Keratinocyte (primary cell): ENCODE measurements at regions not wholly inside any gene's neighbourhood (a gene's known extent, or its start where the extent isn't known, plus 50 kb on each side); places are given as distances from the start of the nearest gene placed in this dataset.

ENCODE experiments used
- DNase-seq: peaks from one replicate; pipeline ENCODE4 v3.0.0-alpha.2; 2011; ENCODE audit warnings: low read depth, missing footprints, low spot score
- FAIRE-seq: peaks from 2 replicates; lab custom pipeline; 2011; peaks lifted over from hg19 to GRCh38; lab: Jason Lieb, UNC
- H2AFZ ChIP-seq: 2 replicates; pipeline ENCODE4 v1.6.0; 2012; ENCODE audit warnings: low read length, control low read depth, inconsistent platforms; ENCODE audit not compliant: control insufficient read depth
- H3K27ac ChIP-seq: 2 replicates; pipeline ENCODE4 v1.5.1; 2011; ENCODE audit warnings: low read length; ENCODE audit not compliant: control insufficient read depth, insufficient read depth
- H3K27me3 ChIP-seq: 3 replicates; pipeline ENCODE4 v1.6.0; 2011; ENCODE audit warnings: low read length; ENCODE audit not compliant: control insufficient read depth, insufficient read depth; ENCODE audit errors: extremely low read depth
- H3K36me3 ChIP-seq, 2 experiments: 2 replicates in 1 of 2; 3 replicates in 1 of 2; pipeline ENCODE4 v1.5.1; 2011; ENCODE audit warnings: low read length in 2 of 2, mild to moderate bottlenecking in 1 of 2; ENCODE audit not compliant: control insufficient read depth in 2 of 2, insufficient read depth in 2 of 2; ENCODE audit errors: extremely low read depth in 1 of 2
- H3K4me1 ChIP-seq: 3 replicates; pipeline ENCODE4 v1.5.1; 2011; ENCODE audit warnings: low read length; ENCODE audit not compliant: control insufficient read depth, insufficient read depth; ENCODE audit errors: extremely low read depth
- H3K4me2 ChIP-seq: 3 replicates; pipeline ENCODE4 v1.6.0; 2011; ENCODE audit warnings: low read depth, low read length; ENCODE audit not compliant: control insufficient read depth, insufficient read depth; ENCODE audit errors: extremely low read depth
- H3K4me3 ChIP-seq, 3 experiments: fragments of 200-600 bp in 1 of 3; sonication (generic) in 1 of 3; 2 replicates in 2 of 3; 3 replicates in 1 of 3; pipeline ENCODE4 v1.5.1; 2011 to 2016; ENCODE audit warnings: low read length in 3 of 3, mild to moderate bottlenecking in 3 of 3, control low read depth in 2 of 3, inconsistent platforms in 1 of 3, low read depth in 1 of 3, mixed read lengths in 1 of 3, mixed run types in 1 of 3, moderate library complexity in 1 of 3; ENCODE audit not compliant: control insufficient read depth in 2 of 3, insufficient read depth in 2 of 3; ENCODE audit errors: extremely low read depth in 1 of 3
- H3K79me2 ChIP-seq: 2 replicates; pipeline ENCODE4 v1.6.0; 2012; ENCODE audit warnings: low read length; ENCODE audit not compliant: control insufficient read depth, insufficient read depth
- H3K9ac ChIP-seq: 3 replicates; pipeline ENCODE4 v1.6.0; 2011; ENCODE audit warnings: low read length; ENCODE audit not compliant: control insufficient read depth, insufficient read depth; ENCODE audit errors: extremely low read depth
- H3K9me1 ChIP-seq: 3 replicates; pipeline ENCODE4 v1.6.0; 2011; ENCODE audit warnings: low read length; ENCODE audit not compliant: control insufficient read depth, insufficient read depth; ENCODE audit errors: extremely low read depth
- H3K9me3 ChIP-seq: 2 replicates; pipeline ENCODE4 v1.5.1; 2012; ENCODE audit warnings: low read depth, low read length; ENCODE audit not compliant: control insufficient read depth
- H4K20me1 ChIP-seq: 3 replicates; pipeline ENCODE4 v1.6.0; 2011; ENCODE audit warnings: low read length; ENCODE audit not compliant: control insufficient read depth, insufficient read depth; ENCODE audit errors: extremely low read depth
- CTCF ChIP-seq, 3 experiments: IDR thresholded peaks in 1 of 3; conservative IDR thresholded peaks in 1 of 3; optimal IDR thresholded peaks in 1 of 3; 2 replicates in 2 of 3; 3 replicates in 1 of 3; pipeline versions ENCODE3 to v1.5.1; 2011; ENCODE audit warnings: low read length in 3 of 3, mild to moderate bottlenecking in 3 of 3, moderate library complexity in 2 of 3, control low read depth in 1 of 3, inconsistent platforms in 1 of 3; ENCODE audit not compliant: insufficient read depth in 2 of 3; ENCODE audit errors: extremely low read depth in 1 of 3
- EZH2 ChIP-seq: IDR thresholded peaks from one replicate; pipeline ENCODE4 v1.6.1; 2012; ENCODE audit warnings: inconsistent platforms, mild to moderate bottlenecking, low read length, moderate library complexity
- dilution Hi-C: fragments of 300-500 bp; cut with MboI; formaldehyde crosslinking; loops from one replicate; pipeline ENCODE4 v1.7.0; 2020; ENCODE audit warnings: low sequenced_read_pairs; ENCODE audit not compliant: extremely low pct_ligation_motif_present

DNA sequence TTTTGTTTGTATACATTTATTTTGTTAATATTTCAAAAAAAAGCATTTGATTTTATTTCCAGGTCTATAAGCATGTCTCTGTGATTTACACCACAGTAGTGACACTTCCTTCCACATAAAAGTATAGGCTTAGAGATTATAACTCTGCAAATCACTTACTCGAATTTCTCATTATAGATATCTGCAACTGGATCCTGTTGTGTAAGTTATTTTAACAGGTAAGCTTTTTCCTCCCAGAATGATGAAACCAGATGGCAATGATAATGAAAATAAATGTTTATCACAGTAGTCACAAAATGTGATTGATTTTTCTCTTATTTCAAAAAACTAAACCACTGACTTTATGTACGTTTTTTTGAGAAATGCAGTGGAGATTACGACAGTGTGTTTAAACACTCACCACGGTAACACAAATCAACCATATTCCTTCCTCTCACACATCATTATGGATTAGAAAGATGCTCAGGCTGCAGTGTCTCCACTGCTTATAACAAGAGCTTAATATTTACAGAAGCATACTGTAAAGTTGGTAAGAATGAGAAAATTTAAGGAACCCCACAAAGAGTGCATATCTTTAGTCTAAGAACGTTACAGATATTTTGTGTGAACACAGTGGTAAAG lies 194.6 kb downstream of the ATXN7L3B start:
- dilution Hi-C loops: no loop called here
- H2AFZ ChIP-seq: no peak overlapping the region
- H3K9me1 ChIP-seq: no peaks in the 10 kb centered on the region
- FAIRE-seq (no peak), DNase-seq (no peak)
- H3K4me2 ChIP-seq: no peak overlapping the region
- no peaks in the 10 kb centered on the region for H4K20me1 ChIP-seq
- no peaks in the 10 kb centered on the region for H3K36me3 ChIP-seq
- H3K27ac ChIP-seq: no peak overlapping the region
- no peak overlapping the region for H3K9ac ChIP-seq
- H3K79me2 ChIP-seq: no peaks in the 10 kb centered on the region
- H3K27me3 ChIP-seq: no peaks in the 10 kb centered on the region
- no peak overlapping the region for H3K4me3 ChIP-seq
- no peaks in the 10 kb centered on the region for H3K9me3 ChIP-seq
- no peaks in the 10 kb centered on the region for H3K4me1 ChIP-seq
- TF ChIP-seq EZH2: no peak
- no peak for TF ChIP-seq CTCF (optimal IDR thresholded peaks at IDR 0.05 in 1 of 3, IDR thresholded peaks at IDR 0.05 in 1 of 3, conservative IDR thresholded peaks at IDR 0.05 in 1 of 3; ENCODE audit: extremely low read depth in 1 of 3, insufficient read depth in 2 of 3, low read length in 3 of 3)

DNA sequence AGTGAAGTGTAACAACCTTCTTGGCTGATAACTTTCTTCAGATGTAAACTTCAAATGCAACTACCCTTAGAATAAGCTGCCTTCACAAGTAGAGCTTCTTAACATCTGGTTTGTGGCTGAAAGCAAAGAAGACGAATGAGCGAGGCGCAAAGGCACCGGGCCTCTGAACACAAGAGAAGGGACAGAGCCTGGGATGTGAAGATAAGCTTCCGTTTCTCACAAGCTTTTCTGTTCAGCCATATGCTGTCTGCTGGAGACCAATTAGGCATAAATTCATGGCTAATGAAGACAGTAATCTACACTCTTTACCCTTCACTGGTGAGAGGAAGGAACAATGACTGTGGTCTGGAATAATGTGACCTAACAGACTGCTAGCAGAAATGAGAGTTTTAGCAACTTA lies 195.2 kb downstream of the ATXN7L3B start:
- H3K9me3 ChIP-seq: no peaks in the 10 kb centered on the region
- no peak overlapping the region for H3K4me3 ChIP-seq
- TF ChIP-seq CTCF (optimal IDR thresholded peaks at IDR 0.05 in 1 of 3, IDR thresholded peaks at IDR 0.05 in 1 of 3, conservative IDR thresholded peaks at IDR 0.05 in 1 of 3; ENCODE audit: extremely low read depth in 1 of 3, insufficient read depth in 2 of 3, low read length in 3 of 3) (no peak), EZH2 (no peak)
- no peak overlapping the region for H3K4me2 ChIP-seq
- no peaks in the 10 kb centered on the region for H3K27me3 ChIP-seq
- no peak overlapping the region for H3K27ac ChIP-seq
- H4K20me1 ChIP-seq: no peaks in the 10 kb centered on the region
- no peaks in the 10 kb centered on the region for H3K9me1 ChIP-seq
- H2AFZ ChIP-seq: no peak overlapping the region
- FAIRE-seq (no peak), DNase-seq (no peak)
- no peaks in the 10 kb centered on the region for H3K36me3 ChIP-seq
- dilution Hi-C loops: no loop called here
- no peak overlapping the region for H3K9ac ChIP-seq
- H3K79me2 ChIP-seq: no peaks in the 10 kb centered on the region
- no peaks in the 10 kb centered on the region for H3K4me1 ChIP-seq
